Renal cortex interstitium (tissue), 11 donors: ENCODE measurements at regions not wholly inside any gene's neighbourhood (a gene's known extent, or its start where the extent isn't known, plus 50 kb on each side); places are given as distances from the start of the nearest gene placed in this dataset.
"Not testable (repeated sequence)": the region's sequence is repeated elsewhere in the genome, so short reads cannot be mapped to it uniquely, and the experiment has no call there.

Experiments used
- DNase-seq, 11 donors: peaks; one replicate each; pipeline ENCODE4 v3.0.0-alpha.2; 2013; ENCODE audit warnings: low read depth in 9 of 11, low spot score in 4 of 11; ENCODE audit errors: extremely low read depth in 1 of 11

GRCh38 chr2:144798034-144798433 is 278.1 kb upstream of the ZEB2 start:
- peak in 1 of 11 donors; percentile 5 for DNase-seq

DNA sequence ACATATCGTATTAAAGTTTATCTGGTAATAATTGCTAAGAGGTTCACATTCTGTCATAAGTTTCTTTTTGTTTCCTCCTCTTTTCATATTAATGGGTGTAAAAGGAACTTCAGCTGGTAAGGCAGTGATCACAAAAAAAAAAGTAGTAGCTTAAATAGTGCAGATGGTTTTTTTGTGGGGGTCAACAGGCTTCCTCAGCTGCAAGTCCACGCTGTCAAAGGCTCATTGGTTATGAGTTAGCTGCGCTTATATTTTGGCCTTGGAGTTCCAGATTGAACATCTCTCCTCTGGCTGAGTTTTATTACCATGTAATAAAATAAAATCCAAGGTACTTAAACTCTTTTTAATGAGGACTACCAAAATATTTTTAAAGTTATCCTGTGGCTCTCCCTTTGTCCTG is 277.0 kb upstream of the ZEB2 start:
- peak in 10 of 11 donors; percentile 37 to 81 (median 66) for DNase-seq

- no peak for DNase-seq
Measured at GRCh38 chr2:144796164-144796563, 276.2 kb upstream of the ZEB2 start.

GRCh38 chr2:144785253-144785652 is 265.3 kb upstream of the ZEB2 start:
- DNase-seq, result no peak

DNA sequence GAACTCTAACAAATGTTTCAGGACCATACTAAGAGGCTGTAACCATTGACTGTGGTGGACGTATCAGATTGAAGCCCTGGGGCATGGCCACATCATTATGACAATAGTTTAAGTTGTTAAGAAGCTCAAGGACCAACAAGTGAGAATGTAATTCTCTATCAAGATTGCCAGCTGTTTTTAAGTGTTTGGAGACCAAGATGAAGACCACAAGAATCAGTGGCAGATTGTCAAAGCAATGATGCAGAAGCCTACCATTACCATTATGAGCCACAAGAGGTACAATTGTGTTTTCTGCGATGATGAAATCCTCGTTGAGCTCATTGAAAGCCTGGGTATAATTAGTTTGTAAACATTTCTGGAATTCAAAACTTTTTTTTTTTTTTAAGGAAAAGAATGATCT is 261.1 kb upstream of the ZEB2 start:
- no peak for DNase-seq

DNA sequence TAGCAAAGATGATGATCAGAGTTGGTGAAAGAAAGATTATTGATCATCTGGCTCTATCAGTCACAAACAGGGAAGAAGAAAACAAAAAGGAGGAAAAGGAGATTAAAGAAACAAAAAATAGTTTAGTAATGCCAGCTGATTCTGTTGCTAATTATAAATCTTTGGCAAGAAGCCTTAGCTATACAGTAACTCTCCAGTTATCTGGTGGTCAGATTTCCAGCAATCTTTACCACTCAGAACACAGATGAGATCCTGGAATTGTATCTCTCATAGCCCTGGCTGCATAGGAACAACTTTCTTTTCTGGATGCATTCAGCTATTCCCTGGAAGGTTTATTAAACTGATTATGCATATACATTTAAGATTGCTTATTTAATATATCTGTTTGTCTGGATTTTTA is 256.8 kb upstream of the ZEB2 start:
- DNase-seq, result no peak

GRCh38 chr2:144774809-144775208 is 254.9 kb upstream of the ZEB2 start:
- DNase-seq, result no peak

GRCh38 chr2:144771348-144771747 is 251.4 kb upstream of the ZEB2 start:
- no peak for DNase-seq

- DNase-seq, result no peak
Measured at GRCh38 chr2:144770616-144771230, 250.8 kb upstream of the ZEB2 start.

- DNase-seq, result not testable (repeated sequence)
Measured at GRCh38 chr2:144760939-144761338, 241.0 kb upstream of the ZEB2 start.

- DNase-seq, result no peak
Measured at GRCh38 chr2:144759746-144760145, 239.8 kb upstream of the ZEB2 start.

DNA sequence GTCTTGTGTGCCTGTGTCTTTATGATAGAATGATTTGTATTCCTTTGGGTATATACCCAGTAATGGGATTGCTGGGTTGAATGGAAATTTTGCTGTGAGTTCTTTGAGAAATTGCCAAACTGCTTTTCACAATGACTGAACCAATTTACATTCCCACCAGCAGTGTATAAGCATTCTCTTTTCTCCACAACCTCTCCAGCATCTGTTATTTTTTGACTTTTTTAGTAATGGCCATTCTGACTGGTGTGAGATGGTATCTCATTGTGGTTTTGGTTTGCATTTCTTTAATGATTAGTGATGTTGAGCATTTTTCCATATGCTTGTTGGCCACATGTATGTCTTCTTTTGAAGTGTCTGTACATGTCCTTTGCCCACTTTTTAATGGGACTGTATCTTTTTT is 238.3 kb upstream of the ZEB2 start:
- DNase-seq, result not testable (repeated sequence)

GRCh38 chr2:144753416-144753815 is 233.5 kb upstream of the ZEB2 start:
- no peak for DNase-seq

DNA sequence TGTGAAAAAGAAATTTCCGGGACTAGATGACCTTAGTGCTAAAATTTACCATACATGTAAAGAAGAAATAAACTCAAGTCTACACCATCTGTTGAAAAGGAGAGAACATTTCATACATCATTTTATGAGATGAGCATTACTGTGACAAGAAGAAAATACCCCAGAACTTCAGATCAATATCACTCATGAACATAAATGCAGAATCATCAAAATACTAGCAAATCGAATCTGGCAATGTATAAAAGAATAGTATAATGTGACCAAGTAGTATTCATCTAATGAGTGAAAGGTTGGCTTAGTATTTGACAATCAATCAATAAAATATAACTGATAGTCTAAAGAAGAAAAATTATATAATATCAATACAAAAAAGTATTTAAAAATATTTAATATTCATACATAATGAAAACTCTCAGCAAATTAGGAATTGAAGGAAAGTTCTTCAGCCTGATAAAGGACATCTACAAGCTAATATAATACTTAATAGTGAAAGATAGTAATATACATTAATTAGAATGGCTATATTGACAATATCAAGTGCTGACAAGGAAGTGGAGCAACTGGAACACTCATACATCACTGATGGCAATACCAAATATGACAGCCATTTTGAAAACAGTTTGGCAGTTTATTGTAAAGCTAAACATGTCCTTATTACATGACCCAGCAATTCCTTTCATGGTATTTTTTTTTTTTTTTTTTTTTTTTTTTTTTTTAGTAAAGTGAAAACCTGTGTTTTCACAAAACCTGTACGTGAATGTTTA is 231.4 kb upstream of the ZEB2 start:
- DNase-seq, result no peak

DNA sequence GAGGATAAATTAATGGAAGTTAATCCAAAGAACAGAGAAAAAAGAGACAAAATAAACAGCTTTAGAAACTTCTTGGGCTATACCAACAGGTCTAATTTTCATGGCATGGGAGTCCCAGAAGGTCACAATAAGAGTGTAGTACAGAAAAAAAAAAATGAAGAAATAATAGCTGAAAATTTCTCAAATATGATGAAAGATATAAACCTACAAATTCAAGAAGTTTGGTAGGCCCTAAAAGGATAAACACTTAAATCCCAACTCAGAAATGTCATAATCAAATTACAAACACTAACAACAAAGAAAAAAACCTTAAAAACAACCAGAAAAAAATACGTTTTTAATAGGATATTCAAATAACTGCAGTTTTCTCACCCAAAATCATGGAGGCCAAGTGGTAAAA is 229.3 kb upstream of the ZEB2 start:
- no peak for DNase-seq

DNA sequence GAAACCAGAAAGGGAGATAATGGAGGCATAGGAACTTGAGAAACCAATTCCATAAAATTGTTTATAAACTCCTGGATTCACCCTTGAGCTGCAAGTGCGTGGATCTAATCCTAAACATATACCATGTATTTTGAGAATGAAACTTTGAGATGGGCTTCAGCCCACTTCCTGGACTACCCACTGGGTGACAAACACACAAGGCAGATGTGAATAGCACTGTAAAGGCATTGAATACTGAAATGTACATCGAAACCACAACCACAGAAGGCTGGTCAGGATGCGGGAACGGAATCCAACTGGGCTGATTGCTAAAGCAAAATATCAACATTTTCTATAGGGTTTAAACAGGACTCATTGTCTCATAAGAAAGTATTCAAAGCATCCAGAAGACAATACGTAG is 228.5 kb upstream of the ZEB2 start:
- DNase-seq, result no peak

GRCh38 chr2:144747571-144747970 is 227.7 kb upstream of the ZEB2 start:
- DNase-seq, result no peak

DNA sequence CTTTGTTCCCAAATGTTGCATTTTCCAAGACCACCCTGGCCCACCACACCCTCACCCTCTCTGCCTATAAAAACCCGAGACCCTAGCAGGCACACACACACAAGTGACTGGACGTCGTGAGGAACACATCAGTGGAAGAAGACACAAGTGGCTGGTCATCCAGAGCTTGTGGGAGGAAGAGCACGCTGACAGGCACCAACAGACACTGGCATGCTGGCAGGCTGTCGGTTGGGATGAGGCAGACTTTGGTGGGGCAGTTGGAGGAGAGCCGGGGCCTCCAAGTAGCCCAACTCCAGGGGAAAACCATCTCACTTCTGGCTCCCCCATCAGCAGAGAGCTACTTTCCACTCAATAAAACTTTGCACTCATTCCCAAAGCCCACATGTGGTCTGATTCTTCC is 225.5 kb upstream of the ZEB2 start:
- DNase-seq, result no peak

- no peak for DNase-seq
Measured at GRCh38 chr2:144738749-144739148, 218.8 kb upstream of the ZEB2 start.

DNA sequence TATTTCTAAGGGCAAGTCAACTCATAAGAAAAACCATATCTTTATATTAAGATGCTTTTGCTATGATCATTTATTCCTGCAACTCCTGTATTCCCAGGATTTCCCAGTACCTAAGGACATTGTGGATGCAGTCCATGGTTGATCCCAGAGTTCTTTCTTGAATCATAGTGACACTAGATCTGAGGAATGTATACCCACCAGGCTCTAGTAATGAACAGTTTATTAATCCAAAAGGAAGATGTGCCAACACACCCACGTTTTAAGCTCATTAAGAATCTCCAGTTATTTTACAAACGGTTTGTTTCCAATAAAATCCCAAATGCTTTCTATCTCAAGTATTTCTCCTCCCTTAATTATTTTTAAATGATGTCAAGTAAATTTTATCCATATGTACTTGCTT is 210.8 kb upstream of the ZEB2 start:
- DNase-seq, result no peak

GRCh38 chr2:144724460-144724859 is 204.5 kb upstream of the ZEB2 start:
- not testable (repeated sequence) for DNase-seq
